HPDE6-E6E7 (cell line): ENCODE measurements at regions not wholly inside any gene's neighbourhood (a gene's known extent, or its start where the extent isn't known, plus 50 kb on each side); places are given as distances from the start of the nearest gene placed in this dataset.

Source experiments
- DNase-seq: peaks from one replicate; pipeline ENCODE4 v3.0.0; 2011; ENCODE audit warnings: missing footprints; ENCODE audit errors: extremely low spot score

GRCh38 chr11:127738771-127739286, 738.3 kb upstream of the KIRREL3 start:
- DNase-seq, result no peak

GRCh38 chr11:127737499-127737898, 736.9 kb upstream of the KIRREL3 start:
- DNase-seq, result no peak

GRCh38 chr11:127733552-127733951, 733.0 kb upstream of the KIRREL3 start:
- DNase-seq, result no peak

- no peak for DNase-seq
These were observed 725.8 kb upstream of the KIRREL3 start for GRCh38 chr11:127726367-127726766.

GRCh38 chr11:127723714-127724113, 723.1 kb upstream of the KIRREL3 start:
- no peak for DNase-seq

- DNase-seq, result no peak
These were observed 712.7 kb upstream of the KIRREL3 start for GRCh38 chr11:127713226-127713625.

- DNase-seq, result no peak
These were observed 711.2 kb upstream of the KIRREL3 start for GRCh38 chr11:127711748-127712147.

GRCh38 chr11:127710831-127711230, 710.3 kb upstream of the KIRREL3 start:
- DNase-seq, result no peak

GRCh38 chr11:127709960-127710359, 709.4 kb upstream of the KIRREL3 start:
- no peak for DNase-seq

- DNase-seq, result no peak
These were observed 693.1 kb upstream of the KIRREL3 start for GRCh38 chr11:127693686-127694085.

- DNase-seq, result no peak
These were observed 682.8 kb upstream of the KIRREL3 start for GRCh38 chr11:127683321-127683720.

- no peak for DNase-seq
These were observed 679.4 kb upstream of the KIRREL3 start for GRCh38 chr11:127679816-127680545.

- DNase-seq, result no peak
These were observed 678.1 kb upstream of the KIRREL3 start for GRCh38 chr11:127678631-127679030.

- DNase-seq, result no peak
These were observed 677.3 kb upstream of the KIRREL3 start for GRCh38 chr11:127677660-127678425.

- no peak for DNase-seq
These were observed 675.0 kb upstream of the KIRREL3 start for GRCh38 chr11:127675581-127675980.

- DNase-seq, result no peak
These were observed 674.2 kb upstream of the KIRREL3 start for GRCh38 chr11:127674754-127675153.

GRCh38 chr11:127670374-127671119, 670.0 kb upstream of the KIRREL3 start:
- no peak for DNase-seq

GRCh38 chr11:127656116-127656836, 655.7 kb upstream of the KIRREL3 start:
- no peak for DNase-seq

- no peak for DNase-seq
These were observed 652.5 kb upstream of the KIRREL3 start for GRCh38 chr11:127653076-127653475.

- no peak for DNase-seq
These were observed 651.3 kb upstream of the KIRREL3 start for GRCh38 chr11:127651888-127652221.

GRCh38 chr11:127651175-127651887, 650.8 kb upstream of the KIRREL3 start:
- DNase-seq, result no peak
